GM23338 (cell line): ENCODE measurements at regions not wholly inside any gene's neighbourhood (a gene's known extent, or its start where the extent isn't known, plus 50 kb on each side); places are given as distances from the start of the nearest gene placed in this dataset.

Experiments used
- CREB1 ChIP-seq: fragments of 250-450 bp; sonication (Bioruptor Pico); IDR thresholded peaks from 2 replicates; pipeline ENCODE4 v1.5.0; 2020; ENCODE audit warnings: low read depth, mild to moderate bottlenecking, moderate library complexity
- ETS1 ChIP-seq: IDR thresholded peaks from 2 replicates; pipeline ENCODE4 v1.6.1; 2016; ENCODE audit warnings: antibody characterized with exemption
- EZH2 ChIP-seq: fragments of 200-600 bp; sonication (generic); IDR thresholded peaks from one replicate; pipeline ENCODE4 v1.8.0; 2017; ENCODE audit warnings: antibody characterized with exemption, mild to moderate bottlenecking, low read depth; ENCODE audit not compliant: unreplicated experiment
- EZH2phosphoT487 ChIP-seq: fragments of 200-600 bp; sonication (generic); IDR thresholded peaks from one replicate; pipeline ENCODE4 v1.8.1; 2018; ENCODE audit warnings: antibody characterized with exemption; ENCODE audit not compliant: unreplicated experiment
- JUNB ChIP-seq: IDR thresholded peaks from one replicate; pipeline ENCODE4 v1.6.1; 2016; ENCODE audit warnings: antibody characterized with exemption; ENCODE audit not compliant: unreplicated experiment
- POLR2AphosphoS5 ChIP-seq: IDR thresholded peaks from 2 replicates; pipeline ENCODE4 v1.6.1; 2016; ENCODE audit warnings: antibody characterized with exemption, low read depth
- STAT1 ChIP-seq: IDR thresholded peaks from one replicate; pipeline ENCODE4 v1.6.1; 2016; ENCODE audit warnings: antibody characterized with exemption; ENCODE audit not compliant: unreplicated experiment
- ZNF331 ChIP-seq: fragments of 250-450 bp; sonication (Bioruptor Pico); IDR thresholded peaks from 2 replicates; pipeline ENCODE4 v1.5.0; 2020; ENCODE audit warnings: low read depth, mild to moderate bottlenecking, moderate library complexity
- TF ChIP-seq, protein P1 (sequence below), 2 experiments: fragments of 200-600 bp in 1 of 2; sonication (generic) in 1 of 2; conservative IDR thresholded peaks; 2 replicates each; pipeline versions ENCODE4 v1.5.1 to v1.6.1; 2016 to 2017; ENCODE audit warnings: antibody characterized with exemption in 2 of 2, low read depth in 2 of 2, mild to moderate bottlenecking in 2 of 2, moderate library complexity in 1 of 2
- TF ChIP-seq, protein P2 (sequence below): IDR thresholded peaks from one replicate; pipeline ENCODE4 v1.6.1; 2018; ENCODE audit warnings: antibody characterized with exemption; ENCODE audit not compliant: unreplicated experiment

DNA sequence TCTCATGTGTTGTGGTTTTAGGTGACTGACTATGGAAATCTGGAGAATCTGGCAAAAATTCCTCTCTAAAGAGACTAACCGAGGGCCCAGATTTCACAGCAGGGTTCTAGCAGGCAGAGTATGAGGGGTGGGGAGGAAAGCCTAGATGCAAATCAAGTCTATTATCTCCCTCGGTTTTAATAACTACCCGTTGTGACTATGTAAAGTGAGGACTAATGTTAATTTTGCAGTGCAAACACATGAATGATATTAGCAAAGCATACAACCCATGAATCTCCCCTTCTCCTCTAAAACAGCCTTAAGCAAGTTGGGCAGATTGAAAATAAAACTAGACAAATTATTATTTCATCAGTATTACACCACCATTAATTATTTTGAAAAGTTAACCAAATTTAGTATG is 131.4 kb downstream of the SLITRK2 start:
- TF ChIP-seq CREB1 = no peak
- TF ChIP-seq, protein P1, sequence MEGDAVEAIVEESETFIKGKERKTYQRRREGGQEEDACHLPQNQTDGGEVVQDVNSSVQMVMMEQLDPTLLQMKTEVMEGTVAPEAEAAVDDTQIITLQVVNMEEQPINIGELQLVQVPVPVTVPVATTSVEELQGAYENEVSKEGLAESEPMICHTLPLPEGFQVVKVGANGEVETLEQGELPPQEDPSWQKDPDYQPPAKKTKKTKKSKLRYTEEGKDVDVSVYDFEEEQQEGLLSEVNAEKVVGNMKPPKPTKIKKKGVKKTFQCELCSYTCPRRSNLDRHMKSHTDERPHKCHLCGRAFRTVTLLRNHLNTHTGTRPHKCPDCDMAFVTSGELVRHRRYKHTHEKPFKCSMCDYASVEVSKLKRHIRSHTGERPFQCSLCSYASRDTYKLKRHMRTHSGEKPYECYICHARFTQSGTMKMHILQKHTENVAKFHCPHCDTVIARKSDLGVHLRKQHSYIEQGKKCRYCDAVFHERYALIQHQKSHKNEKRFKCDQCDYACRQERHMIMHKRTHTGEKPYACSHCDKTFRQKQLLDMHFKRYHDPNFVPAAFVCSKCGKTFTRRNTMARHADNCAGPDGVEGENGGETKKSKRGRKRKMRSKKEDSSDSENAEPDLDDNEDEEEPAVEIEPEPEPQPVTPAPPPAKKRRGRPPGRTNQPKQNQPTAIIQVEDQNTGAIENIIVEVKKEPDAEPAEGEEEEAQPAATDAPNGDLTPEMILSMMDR (conservative IDR thresholded peaks at IDR 0.05; ENCODE audit: low read depth in 2 of 2) = no peak
- TF ChIP-seq, protein P2, sequence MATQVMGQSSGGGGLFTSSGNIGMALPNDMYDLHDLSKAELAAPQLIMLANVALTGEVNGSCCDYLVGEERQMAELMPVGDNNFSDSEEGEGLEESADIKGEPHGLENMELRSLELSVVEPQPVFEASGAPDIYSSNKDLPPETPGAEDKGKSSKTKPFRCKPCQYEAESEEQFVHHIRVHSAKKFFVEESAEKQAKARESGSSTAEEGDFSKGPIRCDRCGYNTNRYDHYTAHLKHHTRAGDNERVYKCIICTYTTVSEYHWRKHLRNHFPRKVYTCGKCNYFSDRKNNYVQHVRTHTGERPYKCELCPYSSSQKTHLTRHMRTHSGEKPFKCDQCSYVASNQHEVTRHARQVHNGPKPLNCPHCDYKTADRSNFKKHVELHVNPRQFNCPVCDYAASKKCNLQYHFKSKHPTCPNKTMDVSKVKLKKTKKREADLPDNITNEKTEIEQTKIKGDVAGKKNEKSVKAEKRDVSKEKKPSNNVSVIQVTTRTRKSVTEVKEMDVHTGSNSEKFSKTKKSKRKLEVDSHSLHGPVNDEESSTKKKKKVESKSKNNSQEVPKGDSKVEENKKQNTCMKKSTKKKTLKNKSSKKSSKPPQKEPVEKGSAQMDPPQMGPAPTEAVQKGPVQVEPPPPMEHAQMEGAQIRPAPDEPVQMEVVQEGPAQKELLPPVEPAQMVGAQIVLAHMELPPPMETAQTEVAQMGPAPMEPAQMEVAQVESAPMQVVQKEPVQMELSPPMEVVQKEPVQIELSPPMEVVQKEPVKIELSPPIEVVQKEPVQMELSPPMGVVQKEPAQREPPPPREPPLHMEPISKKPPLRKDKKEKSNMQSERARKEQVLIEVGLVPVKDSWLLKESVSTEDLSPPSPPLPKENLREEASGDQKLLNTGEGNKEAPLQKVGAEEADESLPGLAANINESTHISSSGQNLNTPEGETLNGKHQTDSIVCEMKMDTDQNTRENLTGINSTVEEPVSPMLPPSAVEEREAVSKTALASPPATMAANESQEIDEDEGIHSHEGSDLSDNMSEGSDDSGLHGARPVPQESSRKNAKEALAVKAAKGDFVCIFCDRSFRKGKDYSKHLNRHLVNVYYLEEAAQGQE = no peak
- TF ChIP-seq POLR2AphosphoS5 = no peak
- no peak for TF ChIP-seq EZH2phosphoT487
- TF ChIP-seq EZH2 = no peak
- TF ChIP-seq ETS1 = no peak
- no peak for TF ChIP-seq STAT1
- TF ChIP-seq JUNB = no peak
- TF ChIP-seq ZNF331 (CRISPR knock-in tag) = no peak
